Hepatocyte (in vitro differentiated cells): ENCODE measurements at regions not wholly inside any gene's neighbourhood (a gene's known extent, or its start where the extent isn't known, plus 50 kb on each side); places are given as distances from the start of the nearest gene placed in this dataset.

Source experiments
- DNase-seq: peaks from one replicate; pipeline ENCODE4 v3.0.0-alpha.2; 2016; ENCODE audit warnings: low spot score
- H2AFZ ChIP-seq: fragments of 200-600 bp; sonication (generic); 2 replicates; pipeline ENCODE4 v1.6.0; 2016; ENCODE audit warnings: antibody characterized with exemption, mild to moderate bottlenecking
- H3K27ac ChIP-seq: fragments of 200-600 bp; sonication (generic); 2 replicates; pipeline ENCODE4 v1.5.1; 2016; ENCODE audit warnings: mild to moderate bottlenecking
- H3K27me3 ChIP-seq: fragments of 200-600 bp; sonication (generic); 2 replicates; pipeline ENCODE4 v1.6.1; 2016
- H3K36me3 ChIP-seq: fragments of 200-600 bp; sonication (generic); replicated peaks from 2 replicates; pipeline ENCODE4 v1.5.1; 2016; ENCODE audit warnings: low read depth; ENCODE audit not compliant: insufficient read depth
- H3K4me1 ChIP-seq: fragments of 200-600 bp; sonication (generic); 2 replicates; pipeline ENCODE4 v1.5.1; 2016; ENCODE audit warnings: mild to moderate bottlenecking, moderate library complexity; ENCODE audit not compliant: insufficient read depth
- H3K4me2 ChIP-seq: fragments of 200-600 bp; sonication (generic); 2 replicates; pipeline ENCODE4 v1.6.0; 2016
- H3K4me3 ChIP-seq: fragments of 200-600 bp; sonication (generic); 2 replicates; pipeline ENCODE4 v1.5.1; 2016; ENCODE audit warnings: mild to moderate bottlenecking
- H3K79me2 ChIP-seq: fragments of 200-600 bp; sonication (generic); 2 replicates; pipeline ENCODE4 v1.6.0; 2017; ENCODE audit warnings: mild to moderate bottlenecking
- H3K9me2 ChIP-seq: fragments of 200-600 bp; sonication (generic); replicated peaks from 2 replicates; pipeline ENCODE4 v1.6.0; 2017; ENCODE audit warnings: mild to moderate bottlenecking; ENCODE audit not compliant: insufficient read depth
- H3K9me3 ChIP-seq: fragments of 200-600 bp; sonication (generic); 2 replicates; pipeline ENCODE4 v1.5.1; 2016; ENCODE audit warnings: low read depth, mild to moderate bottlenecking
- H4K20me1 ChIP-seq: fragments of 200-600 bp; sonication (generic); 2 replicates; pipeline ENCODE4 v1.6.0; 2016; ENCODE audit warnings: mild to moderate bottlenecking; ENCODE audit not compliant: insufficient read depth, poor library complexity, severe bottlenecking
- CTCF ChIP-seq: fragments of 200-600 bp; sonication (generic); IDR thresholded peaks from 2 replicates; pipeline ENCODE4 v1.5.1; 2016; ENCODE audit warnings: antibody characterized with exemption, mild to moderate bottlenecking; ENCODE audit not compliant: poor library complexity
- EZH2 ChIP-seq: fragments of 200-600 bp; sonication (generic); IDR thresholded peaks from 2 replicates; pipeline ENCODE4 v1.6.1; 2016; ENCODE audit warnings: antibody characterized with exemption, mild to moderate bottlenecking, borderline replicate concordance
- EZH2phosphoT487 ChIP-seq: fragments of 200-600 bp; sonication (generic); IDR thresholded peaks from one replicate; pipeline ENCODE4 v1.6.1; 2018; ENCODE audit warnings: antibody characterized with exemption, mild to moderate bottlenecking, low read depth, moderate library complexity; ENCODE audit not compliant: unreplicated experiment, severe bottlenecking
- WGBS: methylation state at CpG from one replicate; pipeline ENCODE4 v1.1.6; 2016; ENCODE audit warnings: low lambda C conversion rate; ENCODE audit errors: missing lambda C conversion rate; 5-methylcytosine and 5-hydroxymethylcytosine counted together

GRCh38 chr2:142725386-142725785 lies 152.1 kb upstream of the KYNU start:
- 88% methylated on average over 2 of the region's 2 CpGs for WGBS
- TF ChIP-seq EZH2phosphoT487 = no peak
- TF ChIP-seq CTCF = no peak
- TF ChIP-seq EZH2 = no peak
- no peaks in the 10 kb centered on the region for H3K27me3 ChIP-seq

GRCh38 chr2:142724713-142725349 lies 152.6 kb upstream of the KYNU start:
- Histone ChIP-seq H3K4me2 (no peak overlapping the region), H3K27ac (no peak overlapping the region), H2AFZ (no peak overlapping the region), H3K9me3 (no peaks in the 10 kb centered on the region), H3K4me1 (no peaks in the 10 kb centered on the region), H3K79me2 (no peaks in the 10 kb centered on the region), H3K4me3 (no peak overlapping the region), H3K9me2 (no peaks in the 10 kb centered on the region), H3K27me3 (no peaks in the 10 kb centered on the region), H3K36me3 (no peaks in the 10 kb centered on the region), H4K20me1 (no peaks in the 10 kb centered on the region)
- DNase-seq = no peak
- 64% methylated on average over 2 of the region's 2 CpGs for whole genome bisulfite sequencing
- no peak for TF ChIP-seq EZH2phosphoT487
- no peak for TF ChIP-seq CTCF
- TF ChIP-seq EZH2 = no peak

More at GRCh38 chr2:142725386-142725785, 152.1 kb upstream of the KYNU start:
- Histone ChIP-seq H3K9me2 (no peaks in the 10 kb centered on the region), H3K27ac (no peak overlapping the region), H3K36me3 (no peaks in the 10 kb centered on the region), H2AFZ (no peak overlapping the region), H3K4me3 (no peak overlapping the region), H3K9me3 (no peaks in the 10 kb centered on the region), H3K79me2 (no peaks in the 10 kb centered on the region), H3K4me1 (no peaks in the 10 kb centered on the region), H3K4me2 (no peak overlapping the region), H4K20me1 (no peaks in the 10 kb centered on the region)
- DNase-seq = no peak

GRCh38 chr2:142724186-142724585 lies 153.3 kb upstream of the KYNU start:
- no peaks in the 10 kb centered on the region for H3K9me3 ChIP-seq
- H4K20me1 ChIP-seq = no peaks in the 10 kb centered on the region
- H3K4me1 ChIP-seq = no peaks in the 10 kb centered on the region
- H2AFZ ChIP-seq = no peak overlapping the region
- no peaks in the 10 kb centered on the region for H3K36me3 ChIP-seq
- H3K27me3 ChIP-seq = no peaks in the 10 kb centered on the region
- H3K9me2 ChIP-seq = no peaks in the 10 kb centered on the region
- no peak for DNase-seq
- no peak overlapping the region for H3K4me2 ChIP-seq
- H3K79me2 ChIP-seq = no peaks in the 10 kb centered on the region
- no peak overlapping the region for H3K4me3 ChIP-seq
- TF ChIP-seq EZH2phosphoT487 = no peak
- TF ChIP-seq EZH2 = no peak
- no peak for TF ChIP-seq CTCF
- H3K27ac ChIP-seq = no peak overlapping the region

- WGBS = 86% methylated on average over 1 of the region's 1 CpG
- DNase-seq = no peak
- H3K9me2 ChIP-seq = no peaks in the 10 kb centered on the region
- H2AFZ ChIP-seq = no peak overlapping the region
- H3K4me1 ChIP-seq = no peaks in the 10 kb centered on the region
- H3K36me3 ChIP-seq = no peaks in the 10 kb centered on the region
- H3K27ac ChIP-seq = no peak overlapping the region
- no peaks in the 10 kb centered on the region for H4K20me1 ChIP-seq
- H3K9me3 ChIP-seq = no peaks in the 10 kb centered on the region
- no peaks in the 10 kb centered on the region for H3K27me3 ChIP-seq
- TF ChIP-seq EZH2 = no peak
- no peak overlapping the region for H3K4me2 ChIP-seq
- no peaks in the 10 kb centered on the region for H3K79me2 ChIP-seq
- no peak overlapping the region for H3K4me3 ChIP-seq
These were observed 154.2 kb upstream of the KYNU start for GRCh38 chr2:142723236-142723635.
